ENCODE measurements at regions not wholly inside any gene's neighbourhood (a gene's known extent, or its start where the extent isn't known, plus 50 kb on each side); places are given as distances from the start of the nearest gene placed in this dataset.

DNA sequence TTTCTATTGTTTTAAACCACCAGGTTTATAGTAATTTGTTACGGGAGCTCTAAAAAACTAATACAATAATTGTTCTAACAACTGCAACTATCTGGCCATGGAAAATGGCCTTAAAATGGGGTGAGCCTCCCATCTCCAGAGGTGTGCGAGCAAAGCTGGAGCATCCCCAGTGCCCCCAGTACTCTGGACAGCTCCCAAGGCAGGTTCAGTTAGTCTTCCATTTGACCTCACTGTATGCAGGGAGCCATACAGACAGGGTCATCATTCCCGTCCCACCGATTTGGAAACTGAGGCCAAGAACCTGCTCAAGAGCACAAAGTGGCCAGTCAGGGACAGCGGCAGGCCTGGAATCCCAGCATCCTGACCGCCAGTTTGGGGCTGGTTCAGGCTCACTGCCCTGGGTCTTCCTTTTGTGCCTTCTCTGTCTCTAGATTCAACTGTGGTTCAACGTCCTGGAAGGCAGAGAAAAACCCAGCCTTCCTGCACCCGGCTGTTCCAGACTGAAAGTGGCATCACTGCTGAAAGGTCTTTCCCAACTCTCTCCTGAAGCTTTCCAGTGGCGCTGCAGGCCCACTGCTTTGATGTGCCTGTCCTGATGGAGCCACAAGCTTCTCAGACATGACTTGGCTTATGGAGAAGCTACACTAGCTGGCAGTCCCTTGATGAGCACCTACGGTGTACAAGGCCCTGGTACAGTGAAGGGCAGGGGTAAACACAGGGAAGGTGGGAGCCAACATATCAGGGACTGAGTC, 76.6 kb upstream of the LINGO1 start:
- DNase-seq (ENCODE audit: low spot score), result peak; percentile 37

DNA sequence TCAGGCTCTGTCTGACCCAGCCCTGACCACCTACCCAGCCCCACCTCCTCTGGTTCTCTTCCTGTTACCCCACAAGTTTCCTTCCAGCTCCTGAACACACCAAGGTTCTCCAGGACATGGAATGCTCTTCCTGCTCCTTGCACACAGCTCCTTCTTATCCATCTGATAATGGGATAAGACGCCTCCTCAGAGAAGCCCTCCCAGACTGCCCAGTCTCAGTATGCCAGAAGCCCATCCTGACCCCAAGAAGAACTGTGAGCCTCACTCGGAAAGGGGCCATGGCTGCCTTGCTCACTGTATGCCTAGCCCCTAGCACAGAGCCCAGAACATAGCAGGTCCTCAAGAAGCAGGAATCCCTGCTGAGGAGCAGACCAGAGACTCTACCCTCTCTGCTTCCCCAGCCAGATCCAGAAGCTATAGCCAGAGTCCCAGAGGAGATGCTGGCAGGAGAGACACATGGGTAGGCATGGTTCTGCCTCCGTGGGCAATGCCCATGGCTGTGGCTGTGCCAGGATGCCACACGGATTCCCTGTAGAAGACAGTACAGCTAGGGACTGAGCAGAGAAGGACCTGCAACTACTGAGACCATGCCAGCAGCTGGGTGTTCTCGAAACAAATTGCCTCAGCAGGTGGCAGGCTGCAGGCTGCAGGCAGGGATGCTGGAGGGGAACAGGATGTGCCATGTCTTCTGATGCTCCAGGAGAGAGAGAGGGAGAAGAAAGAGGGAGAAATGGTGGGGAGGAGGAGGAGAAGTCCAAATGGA, 74.0 kb upstream of the LINGO1 start:
- no peak for DNase-seq (ENCODE audit: low spot score)

DNA sequence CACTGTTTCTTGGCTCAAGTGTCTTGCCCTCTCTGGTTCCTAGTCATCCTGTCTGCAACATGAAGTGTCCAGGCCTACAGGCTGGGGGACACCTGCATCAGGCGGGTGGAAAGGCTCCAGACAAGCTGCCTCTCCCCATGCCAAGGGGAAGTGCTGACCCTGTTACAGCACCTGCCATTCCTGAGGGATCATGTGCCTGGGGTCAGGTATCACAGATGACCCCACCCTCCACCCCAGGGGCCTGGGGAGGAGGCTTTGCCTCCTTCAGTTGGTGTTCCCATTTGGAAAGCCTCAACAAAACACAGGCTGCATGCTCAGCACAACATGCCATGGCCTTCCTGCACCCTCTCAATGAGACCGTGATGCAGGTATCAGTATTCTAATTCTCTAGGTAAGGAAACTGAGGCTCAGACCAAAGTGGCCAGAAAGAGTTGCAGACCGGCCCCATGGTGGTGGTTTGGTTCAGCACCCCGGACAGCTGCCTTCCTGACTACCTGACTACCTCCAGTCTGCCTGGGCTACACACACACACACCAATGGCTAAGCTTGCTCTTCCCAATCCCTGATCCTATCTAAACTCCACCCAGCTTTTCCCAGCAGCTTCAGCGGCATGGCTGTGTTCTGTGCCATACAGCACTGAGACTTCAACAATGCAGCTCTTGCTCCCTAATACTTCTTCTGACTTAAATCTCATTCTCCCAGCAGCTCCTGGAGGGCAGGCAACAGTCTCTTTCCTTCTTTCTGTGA, 69.7 kb upstream of the LINGO1 start:
- peak; percentile 86 for DNase-seq (ENCODE audit: low spot score)

DNA sequence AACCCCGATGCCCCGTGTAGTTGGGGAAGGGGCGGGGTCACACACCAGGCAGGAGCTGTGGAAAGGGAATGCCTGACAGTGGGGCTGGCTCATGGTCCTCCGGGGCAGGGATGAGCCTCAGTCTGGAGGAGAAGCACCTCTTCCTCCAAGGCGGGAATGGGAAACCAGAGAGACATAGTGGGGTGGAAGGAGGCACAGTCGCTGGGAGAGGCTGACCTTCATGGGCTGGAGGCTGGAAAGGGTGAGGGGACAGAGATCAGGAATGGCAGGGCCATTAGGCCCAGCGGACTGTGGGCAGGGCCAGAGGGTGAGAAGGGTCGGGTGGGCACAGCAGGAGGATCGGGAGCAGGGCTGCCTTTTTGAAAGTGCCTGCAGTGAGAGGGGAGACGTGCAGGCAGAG, 65.8 kb upstream of the LINGO1 start:
- no peak for DNase-seq (ENCODE audit: low spot score)

DNA sequence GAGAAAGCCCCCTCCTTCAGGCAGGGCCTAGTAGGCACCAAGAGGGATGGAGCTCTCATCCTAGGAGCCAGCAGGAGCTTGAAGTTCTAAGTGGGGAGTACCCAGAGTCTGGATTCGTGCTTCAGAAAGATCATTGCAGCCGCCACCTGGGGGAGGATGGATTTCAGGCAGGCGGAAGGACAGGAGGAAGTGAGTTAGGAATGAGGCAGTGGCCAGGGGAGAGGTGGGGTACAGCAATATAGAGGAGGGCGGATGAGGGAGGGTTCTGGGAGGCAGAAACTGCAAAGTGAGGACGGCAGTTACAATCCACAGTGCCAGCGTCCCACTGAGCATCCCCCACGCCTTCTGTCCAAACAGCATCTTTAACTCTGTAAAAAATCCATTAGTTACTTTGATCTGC, 65.2 kb upstream of the LINGO1 start:
- no peak for DNase-seq (ENCODE audit: low spot score)

DNA sequence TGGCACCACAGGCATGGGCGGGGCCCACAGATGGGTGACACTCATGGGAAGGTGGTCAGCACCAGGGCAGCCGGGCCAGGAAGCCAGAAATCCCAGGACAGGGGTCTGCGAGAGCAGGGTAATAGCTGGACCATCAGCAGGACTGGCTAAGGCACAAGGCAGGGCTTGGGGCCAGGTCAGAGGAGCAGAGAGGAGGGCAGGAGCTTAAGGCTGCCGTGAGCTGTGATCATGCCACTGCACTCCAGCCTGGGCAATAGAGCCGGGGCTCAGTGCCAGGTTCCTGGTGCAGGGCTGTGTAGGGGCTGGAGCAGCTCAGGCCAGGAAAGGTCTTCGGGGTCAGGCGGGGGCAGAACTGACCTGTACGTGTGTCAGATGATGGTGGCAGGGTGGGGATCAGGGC, 64.2 kb upstream of the LINGO1 start:
- no peak for DNase-seq (ENCODE audit: low spot score)

DNA sequence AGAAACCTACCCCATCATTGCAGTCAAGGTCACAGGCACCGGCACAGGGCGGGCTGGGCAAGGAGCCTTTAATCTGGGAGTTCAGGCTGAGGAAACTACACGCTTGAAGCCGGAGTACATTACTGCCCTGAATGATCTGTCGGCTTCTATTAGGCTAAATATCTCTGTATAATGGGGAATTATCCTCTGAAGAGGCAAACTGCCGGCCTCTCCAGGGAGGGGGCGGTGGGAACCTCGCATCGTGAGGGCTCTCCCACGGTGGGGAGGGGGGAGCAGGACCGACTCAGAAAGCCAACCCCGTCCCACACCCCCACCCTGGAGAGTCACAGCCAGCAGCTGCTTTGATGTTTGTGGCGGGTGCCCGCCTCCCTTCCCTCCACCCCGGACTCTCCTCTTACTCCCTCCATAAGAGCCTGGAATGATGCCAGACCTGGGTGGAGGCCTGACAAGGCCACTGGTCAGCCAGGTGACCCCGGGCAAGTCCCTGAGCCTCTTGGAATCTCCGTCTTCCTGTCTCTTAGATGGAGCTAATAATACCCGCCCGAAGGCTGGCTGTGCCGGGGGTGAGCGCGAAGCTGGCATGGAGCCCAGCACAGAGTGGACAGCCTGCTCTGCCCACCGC, 63.4 kb upstream of the LINGO1 start:
- DNase-seq (ENCODE audit: low spot score), result no peak

DNA sequence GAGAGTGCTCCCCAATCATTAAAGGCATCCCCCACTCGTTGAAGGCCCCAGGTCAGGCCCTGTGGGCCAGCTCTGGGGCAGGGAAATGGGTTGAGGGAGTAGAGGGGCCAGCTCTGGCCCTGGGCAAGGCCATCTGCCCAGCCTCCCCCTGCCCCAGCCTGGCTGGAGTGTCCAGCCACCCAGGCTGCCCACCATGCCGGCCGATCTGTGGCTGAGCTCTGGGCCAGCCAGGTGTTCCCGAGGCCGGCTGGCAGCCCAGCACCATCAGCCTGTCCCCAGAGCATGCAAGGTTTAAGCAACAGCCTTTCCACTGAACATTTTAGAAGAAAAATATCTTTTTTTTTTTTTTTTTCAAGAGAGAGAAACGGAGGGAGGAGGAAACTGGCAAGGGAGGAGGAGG, 62.8 kb upstream of the LINGO1 start:
- DNase-seq (ENCODE audit: low spot score), result no peak

DNA sequence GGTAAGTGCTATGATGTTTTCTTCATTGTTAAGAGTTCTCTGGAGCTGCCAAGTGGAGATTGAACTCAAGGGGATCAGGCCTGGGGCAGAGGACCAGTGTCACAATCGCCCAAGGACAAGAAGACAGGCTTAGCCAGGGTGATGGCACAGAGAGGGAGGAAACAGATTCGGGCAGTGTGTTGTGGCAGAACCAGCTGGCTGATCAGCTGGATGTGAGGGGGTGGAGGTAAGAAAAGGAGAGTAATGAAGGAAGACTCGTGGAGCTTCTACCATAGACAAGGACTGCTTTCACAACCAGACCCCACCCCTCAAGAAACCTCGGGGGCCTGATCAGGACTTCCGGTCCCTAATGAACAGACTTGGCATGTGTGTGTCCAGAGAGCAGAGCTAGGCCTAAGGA, 60.9 kb upstream of the LINGO1 start:
- DNase-seq (ENCODE audit: low spot score), result no peak

DNA sequence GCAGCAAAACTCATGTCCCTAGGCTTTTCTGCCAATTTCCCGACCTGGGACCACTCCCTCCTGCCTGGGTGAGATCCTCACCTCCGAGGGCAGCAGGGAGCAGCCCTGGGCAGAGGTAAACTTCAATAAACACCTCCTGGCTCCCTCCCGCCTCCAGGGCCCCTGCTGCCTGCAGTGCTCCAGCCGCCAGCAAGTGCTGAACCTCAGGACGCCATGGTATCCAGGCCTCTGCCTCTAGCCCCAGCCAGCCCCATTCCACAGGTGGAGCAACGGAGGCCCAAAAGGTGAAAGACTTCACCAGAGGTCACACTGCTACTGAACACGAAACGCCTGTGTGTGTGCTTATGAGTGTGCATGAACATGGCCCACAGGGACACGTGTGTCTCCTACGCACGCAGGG, 59.9 kb upstream of the LINGO1 start:
- no peak for DNase-seq (ENCODE audit: low spot score)

DNA sequence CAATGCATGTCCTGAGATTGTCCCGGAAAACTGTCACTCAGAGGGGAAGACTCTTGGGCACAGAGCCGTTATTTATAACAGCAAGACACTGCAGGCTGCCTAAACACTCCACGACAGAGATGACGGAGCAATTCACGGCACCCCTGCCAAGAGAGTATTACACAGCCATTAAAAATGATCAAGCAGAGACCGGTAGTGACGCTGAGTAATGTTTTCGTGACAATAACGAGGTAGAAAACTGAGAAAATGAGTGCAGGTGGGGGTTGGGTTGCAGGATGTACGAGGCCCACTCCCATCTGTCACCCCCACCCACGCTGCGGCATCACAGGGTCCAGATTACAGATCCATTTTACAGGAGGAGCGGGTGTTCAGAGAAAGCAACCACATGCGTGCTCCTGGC, 58.9 kb upstream of the LINGO1 start:
- no peak for DNase-seq (ENCODE audit: low spot score)

DNA sequence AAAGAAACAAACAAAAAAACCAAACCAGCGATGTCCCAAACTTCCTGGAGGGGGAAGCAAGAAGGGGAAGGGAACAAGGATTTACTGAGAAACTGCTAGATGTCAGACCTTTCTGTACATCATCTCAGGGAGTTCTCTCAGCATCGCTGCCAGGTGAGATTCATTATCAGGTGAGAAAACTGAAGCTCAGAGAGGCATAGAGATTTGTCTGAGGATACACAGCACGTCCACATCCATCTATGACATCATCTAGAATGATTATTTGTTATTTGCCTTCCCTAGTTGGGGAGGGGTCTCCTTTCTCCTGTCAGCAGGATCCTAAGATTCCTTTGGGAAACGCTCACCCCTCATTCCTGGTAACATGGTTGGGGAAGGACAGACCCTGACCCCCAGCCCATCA, 57.1 kb upstream of the LINGO1 start:
- no peak for DNase-seq (ENCODE audit: low spot score)

DNA sequence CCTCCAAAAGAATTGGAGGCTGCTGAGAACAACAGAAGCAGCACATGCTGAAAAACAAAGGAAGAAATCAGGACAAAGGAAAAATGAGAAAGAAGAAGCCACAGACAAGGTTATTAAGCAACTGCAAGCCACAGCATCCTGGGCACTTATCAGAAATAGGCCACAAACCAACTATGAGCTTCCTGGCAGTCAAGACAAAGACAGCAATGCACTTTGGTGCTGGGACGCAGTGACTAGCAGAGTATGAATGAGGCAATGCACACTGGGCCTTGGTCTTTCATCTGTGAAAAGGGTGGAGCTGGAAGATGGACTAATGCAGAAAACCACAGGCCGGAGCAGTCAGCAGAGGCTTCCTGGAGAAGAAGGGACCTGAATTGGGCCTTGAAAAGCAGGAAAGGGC, 56.0 kb upstream of the LINGO1 start:
- DNase-seq (ENCODE audit: low spot score), result no peak

DNA sequence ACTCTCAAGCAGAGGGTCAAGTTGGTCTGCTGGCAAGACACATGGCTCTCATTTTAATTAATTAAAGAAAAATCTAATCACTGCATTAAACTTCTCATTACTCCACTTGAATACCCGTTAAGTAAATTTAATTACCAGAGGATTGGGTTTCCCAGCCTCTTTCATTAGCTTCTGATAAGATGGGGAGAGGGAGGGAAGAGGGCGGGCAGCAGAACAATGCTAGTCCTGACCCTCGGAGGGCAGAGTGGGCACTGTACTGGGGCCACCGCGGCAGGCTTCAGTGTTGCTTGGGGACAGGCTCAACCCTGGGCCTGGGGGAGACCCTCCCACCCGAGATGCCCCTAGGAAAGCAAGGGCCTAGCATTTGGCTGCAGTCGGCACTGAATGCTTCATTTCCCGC, 55.6 kb upstream of the LINGO1 start:
- no peak for DNase-seq (ENCODE audit: low spot score)

DNA sequence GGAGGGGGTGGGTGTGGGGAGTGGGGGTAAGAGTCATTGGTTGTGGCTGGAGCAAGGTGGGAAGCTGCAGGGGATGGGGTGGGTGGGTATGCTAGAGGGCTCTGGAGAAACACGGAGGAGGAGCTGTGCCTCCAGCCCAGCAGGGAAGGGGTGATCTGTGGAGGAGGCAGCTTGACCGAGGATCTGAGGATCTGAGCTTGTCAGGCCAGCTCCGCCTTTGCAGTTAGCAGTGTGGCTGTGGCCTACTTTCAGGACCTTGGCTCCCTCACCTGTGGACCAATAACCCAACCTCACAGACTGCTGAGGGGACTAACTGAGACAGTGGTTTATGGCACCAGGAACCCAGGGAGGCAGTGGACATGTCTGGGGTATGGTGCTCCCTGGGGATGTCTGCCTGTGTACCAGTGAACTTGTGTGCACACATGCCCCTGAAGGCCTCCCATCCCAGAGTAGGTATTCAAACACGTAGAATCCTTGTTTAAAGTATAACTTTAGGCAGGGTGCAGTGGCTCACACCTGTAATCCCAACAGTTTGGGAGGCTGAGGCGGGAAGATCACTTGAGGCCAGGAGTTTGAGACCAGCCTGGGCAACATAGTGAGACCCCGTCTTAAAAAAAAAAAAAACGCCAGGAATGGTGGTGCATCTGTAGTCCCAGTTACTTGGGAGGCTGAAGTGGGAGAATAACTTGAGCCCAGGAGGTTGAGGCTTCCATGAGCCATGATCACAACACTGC, 52.5 kb upstream of the LINGO1 start:
- DNase-seq (ENCODE audit: low spot score), result no peak

DNA sequence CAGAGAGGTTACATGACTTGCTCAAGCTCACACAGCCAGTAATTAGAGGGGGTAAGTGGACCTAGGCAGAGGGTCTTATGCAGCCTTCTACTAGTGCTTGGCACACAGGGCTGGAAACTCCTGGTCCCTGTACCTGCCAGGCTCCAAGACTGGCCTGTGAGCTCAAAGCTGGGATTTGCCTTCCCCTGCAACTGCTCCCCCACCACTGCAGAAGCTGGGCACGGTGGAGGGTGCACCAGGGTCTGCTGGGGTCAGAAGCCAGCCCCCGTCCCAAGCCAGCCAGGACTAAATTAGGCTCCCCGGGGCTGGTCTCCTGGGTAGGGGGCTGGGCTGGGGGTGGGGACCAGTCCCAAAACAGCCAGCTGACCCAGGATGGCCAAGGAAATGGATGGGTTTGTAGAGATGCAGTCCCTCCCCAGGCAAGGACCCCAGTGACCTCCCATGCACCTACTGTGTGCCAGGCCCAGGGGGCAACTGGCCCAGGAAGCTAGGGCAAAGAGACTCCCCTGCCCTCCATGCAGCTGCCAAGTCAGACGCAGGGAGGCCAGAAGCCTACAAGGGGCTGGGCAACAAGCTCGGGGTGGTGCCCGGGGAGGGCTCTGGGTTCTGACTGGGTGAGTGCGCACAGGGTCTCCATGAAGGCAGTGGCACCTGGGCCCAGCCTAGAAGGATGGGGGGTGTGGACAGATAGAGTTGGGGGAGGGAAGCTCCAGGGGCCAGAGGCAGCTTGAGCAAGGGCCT, 51.8 kb upstream of the LINGO1 start:
- no peak for DNase-seq (ENCODE audit: low spot score)

DNA sequence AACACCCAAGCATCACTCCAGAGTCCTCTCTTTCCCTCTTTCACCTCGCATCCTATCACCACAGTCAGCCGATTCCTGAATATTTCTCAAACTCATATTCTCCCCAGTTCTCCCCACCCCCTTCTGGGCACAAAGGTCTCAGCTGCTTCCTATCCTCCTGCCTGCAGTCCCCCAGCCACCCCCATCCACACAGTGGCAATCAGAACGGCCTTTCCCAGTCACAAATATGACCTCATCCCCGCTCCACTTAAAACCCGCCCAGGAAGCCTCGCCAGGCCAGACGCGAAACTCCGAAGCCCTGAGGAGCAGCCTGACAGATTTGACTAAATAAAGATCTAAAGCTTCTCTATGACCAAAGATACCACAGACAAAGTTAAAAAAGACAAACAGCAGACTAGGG, 49.9 kb upstream of the LINGO1 start:
- DNase-seq (ENCODE audit: low spot score), result no peak
